Upper lobe of right lung (tissue), 1 donor: ENCODE measurements at regions not wholly inside any gene's neighbourhood (a gene's known extent, or its start where the extent isn't known, plus 50 kb on each side); places are given as distances from the start of the nearest gene placed in this dataset.

ENCODE experiments used
- ATAC-seq: fragments of 200-7000 bp; cut with Tn5 transposase; one replicate; pipeline ENCODE4 v1.9.1; 2020; ENCODE audit warnings: mild to moderate bottlenecking, moderate library complexity
- DNase-seq: peaks from one replicate; pipeline ENCODE4 v3.0.0-alpha.2; 2020
- H3K27ac ChIP-seq: fragments of 200-600 bp; one replicate; pipeline ENCODE4 v1.8.0; 2022
- H3K27me3 ChIP-seq: fragments of 200-600 bp; one replicate; pipeline ENCODE4 v1.8.0; 2022; ENCODE audit warnings: mild to moderate bottlenecking
- H3K36me3 ChIP-seq: fragments of 200-600 bp; one replicate; pipeline ENCODE4 v1.8.0; 2022
- H3K4me1 ChIP-seq: fragments of 200-600 bp; one replicate; pipeline ENCODE4 v1.8.0; 2022
- H3K4me3 ChIP-seq: fragments of 200-600 bp; one replicate; pipeline ENCODE4 v1.8.0; 2022; ENCODE audit warnings: mild to moderate bottlenecking
- H3K9me3 ChIP-seq: fragments of 200-600 bp; one replicate; pipeline ENCODE4 v1.8.0; 2022
- intact Hi-C: fragments of 100-400 bp; cut with DNase I; formaldehyde crosslinking; loops from one replicate; pipeline ENCODE4 v1.11.0; 2022
- TF ChIP-seq, protein P1 (sequence below): fragments of 200-600 bp; IDR thresholded peaks from one replicate; pipeline ENCODE4 v1.8.0; 2022; ENCODE audit warnings: antibody characterized with exemption
- donor health status: DM: no; HTN: yes; CAD: no; lungs with severe emphysema.

DNA sequence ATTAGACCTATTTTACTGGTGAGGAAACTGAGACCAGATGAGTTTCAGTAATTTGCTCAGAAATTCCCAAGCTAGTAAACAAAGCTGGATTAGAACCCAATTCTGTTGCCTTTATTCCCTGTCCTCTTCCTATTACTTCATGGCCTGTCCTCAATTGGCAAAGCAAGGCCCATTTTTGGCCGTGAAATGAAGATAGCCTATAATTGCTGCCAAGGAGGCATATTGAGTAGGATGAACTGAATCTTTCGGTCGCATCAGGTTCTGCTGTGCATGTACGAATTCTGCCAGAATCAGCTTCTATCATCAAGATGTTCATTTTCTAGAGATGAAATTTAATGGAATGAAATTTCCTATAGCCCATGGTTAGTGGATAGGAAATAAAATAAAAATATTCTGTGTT lies 1485.2 kb upstream of the PIK3C3 start:
- H3K36me3 ChIP-seq: no peaks in the 10 kb centered on the region
- no peak overlapping the region for H3K27ac ChIP-seq
- DNase-seq: no peak
- ATAC-seq: no peak
- H3K4me3 ChIP-seq: no peak overlapping the region
- H3K4me1 ChIP-seq: no peaks in the 10 kb centered on the region
- no peaks in the 10 kb centered on the region for H3K9me3 ChIP-seq
- TF ChIP-seq, protein P1, sequence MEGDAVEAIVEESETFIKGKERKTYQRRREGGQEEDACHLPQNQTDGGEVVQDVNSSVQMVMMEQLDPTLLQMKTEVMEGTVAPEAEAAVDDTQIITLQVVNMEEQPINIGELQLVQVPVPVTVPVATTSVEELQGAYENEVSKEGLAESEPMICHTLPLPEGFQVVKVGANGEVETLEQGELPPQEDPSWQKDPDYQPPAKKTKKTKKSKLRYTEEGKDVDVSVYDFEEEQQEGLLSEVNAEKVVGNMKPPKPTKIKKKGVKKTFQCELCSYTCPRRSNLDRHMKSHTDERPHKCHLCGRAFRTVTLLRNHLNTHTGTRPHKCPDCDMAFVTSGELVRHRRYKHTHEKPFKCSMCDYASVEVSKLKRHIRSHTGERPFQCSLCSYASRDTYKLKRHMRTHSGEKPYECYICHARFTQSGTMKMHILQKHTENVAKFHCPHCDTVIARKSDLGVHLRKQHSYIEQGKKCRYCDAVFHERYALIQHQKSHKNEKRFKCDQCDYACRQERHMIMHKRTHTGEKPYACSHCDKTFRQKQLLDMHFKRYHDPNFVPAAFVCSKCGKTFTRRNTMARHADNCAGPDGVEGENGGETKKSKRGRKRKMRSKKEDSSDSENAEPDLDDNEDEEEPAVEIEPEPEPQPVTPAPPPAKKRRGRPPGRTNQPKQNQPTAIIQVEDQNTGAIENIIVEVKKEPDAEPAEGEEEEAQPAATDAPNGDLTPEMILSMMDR: no peak
- intact Hi-C loops: no loop called here
- H3K27me3 ChIP-seq: no peaks in the 10 kb centered on the region

DNA sequence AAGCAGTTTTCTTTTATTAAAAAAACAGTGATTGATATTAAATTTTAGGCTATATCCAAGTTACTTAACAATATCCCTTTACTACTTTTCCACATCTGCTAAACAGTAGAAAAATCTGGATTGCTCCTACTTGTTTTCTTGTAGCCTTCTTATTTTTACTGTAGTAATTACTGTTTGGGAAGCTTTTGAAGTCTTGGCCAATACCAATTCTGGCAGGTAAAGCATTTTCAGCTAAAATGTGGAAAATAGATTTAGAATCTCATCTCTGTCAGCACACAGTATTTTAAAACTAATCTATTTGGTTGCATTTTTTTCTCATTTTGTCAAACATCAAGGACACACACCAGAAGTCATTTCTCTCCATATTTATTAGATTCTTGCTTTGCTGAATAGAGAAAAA lies 1485.7 kb upstream of the PIK3C3 start:
- intact Hi-C loops: no loop called here
- ATAC-seq (no peak), DNase-seq (no peak)
- Histone ChIP-seq H3K4me3 (no peak overlapping the region), H3K27ac (no peak overlapping the region), H3K9me3 (no peaks in the 10 kb centered on the region), H3K4me1 (no peaks in the 10 kb centered on the region), H3K36me3 (no peaks in the 10 kb centered on the region), H3K27me3 (no peaks in the 10 kb centered on the region)
- TF ChIP-seq, protein P1: no peak

DNA sequence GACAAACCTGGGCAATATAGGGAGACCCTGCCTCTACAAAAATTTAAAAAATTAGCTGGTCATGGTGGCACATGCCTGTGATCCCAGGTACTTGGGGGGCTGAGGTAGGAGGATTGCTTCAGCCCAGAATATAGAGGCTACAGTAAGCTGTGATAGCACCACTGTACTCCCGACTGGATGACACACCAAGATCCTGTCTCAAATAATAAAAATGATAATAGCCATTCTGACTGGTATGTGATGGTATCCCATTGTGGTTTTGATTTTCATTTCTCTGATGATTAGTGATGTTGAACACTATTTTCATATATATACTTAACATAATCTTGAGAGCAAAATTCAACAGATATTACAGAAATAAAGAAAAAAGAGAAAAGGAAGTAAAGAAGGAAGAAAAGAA lies 1491.0 kb upstream of the PIK3C3 start:
- no peak overlapping the region for H3K4me3 ChIP-seq
- no peaks in the 10 kb centered on the region for H3K36me3 ChIP-seq
- no peaks in the 10 kb centered on the region for H3K27me3 ChIP-seq
- no peak for ATAC-seq
- no peaks in the 10 kb centered on the region for H3K9me3 ChIP-seq
- TF ChIP-seq, protein P1: no peak
- DNase-seq: no peak
- no peak overlapping the region for H3K27ac ChIP-seq
- H3K4me1 ChIP-seq: no peaks in the 10 kb centered on the region
- intact Hi-C loops: no loop called here

DNA sequence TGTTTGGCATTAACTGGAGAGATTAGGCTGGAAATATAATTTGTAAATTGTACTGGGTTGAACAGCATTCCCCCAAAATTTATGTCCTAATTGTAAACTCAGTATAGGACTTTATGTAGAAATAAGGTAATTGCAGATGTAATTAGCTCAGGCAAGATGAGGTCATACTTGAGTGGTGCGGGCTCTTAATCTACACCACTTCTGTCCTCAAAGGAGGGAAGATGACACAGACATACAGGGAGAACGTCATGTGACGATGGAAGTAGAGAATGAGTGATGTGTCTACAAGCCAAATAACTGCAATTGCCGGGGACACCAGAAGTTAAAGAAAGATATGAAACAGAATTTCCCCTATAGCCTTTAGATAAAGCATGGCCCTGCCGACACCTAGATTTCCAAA lies 1501.1 kb upstream of the PIK3C3 start:
- H3K9me3 ChIP-seq: no peaks in the 10 kb centered on the region
- DNase-seq: no peak
- no peaks in the 10 kb centered on the region for H3K36me3 ChIP-seq
- TF ChIP-seq, protein P1: no peak
- no peaks in the 10 kb centered on the region for H3K4me1 ChIP-seq
- H3K27me3 ChIP-seq: no peaks in the 10 kb centered on the region
- no peak for ATAC-seq
- intact Hi-C loops: no loop called here
- H3K4me3 ChIP-seq: no peak overlapping the region
- no peak overlapping the region for H3K27ac ChIP-seq

DNA sequence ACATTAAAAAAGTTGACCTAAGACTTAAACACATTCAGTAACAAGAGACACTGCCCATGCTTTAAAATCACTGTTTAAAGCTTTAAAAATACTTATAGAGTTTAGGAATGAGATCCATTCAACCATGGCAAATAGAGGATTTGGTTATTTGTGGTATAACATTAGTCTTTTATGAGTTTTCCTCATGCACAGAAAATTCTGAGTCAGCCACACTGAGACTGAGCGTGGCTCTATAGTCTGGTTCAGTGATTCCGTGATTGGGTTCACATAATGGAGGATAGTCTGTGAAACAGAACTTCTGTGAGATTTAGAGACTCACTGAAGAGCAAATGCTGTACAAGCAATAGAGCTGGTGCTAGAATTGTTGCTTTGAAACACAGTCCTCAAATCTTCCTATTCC lies 1502.4 kb upstream of the PIK3C3 start:
- no peaks in the 10 kb centered on the region for H3K36me3 ChIP-seq
- H3K27me3 ChIP-seq: no peaks in the 10 kb centered on the region
- H3K4me1 ChIP-seq: no peaks in the 10 kb centered on the region
- ATAC-seq (no peak), DNase-seq (no peak)
- no peaks in the 10 kb centered on the region for H3K9me3 ChIP-seq
- TF ChIP-seq, protein P1: no peak
- intact Hi-C loops: no loop called here
- H3K4me3 ChIP-seq: no peak overlapping the region
- no peak overlapping the region for H3K27ac ChIP-seq

DNA sequence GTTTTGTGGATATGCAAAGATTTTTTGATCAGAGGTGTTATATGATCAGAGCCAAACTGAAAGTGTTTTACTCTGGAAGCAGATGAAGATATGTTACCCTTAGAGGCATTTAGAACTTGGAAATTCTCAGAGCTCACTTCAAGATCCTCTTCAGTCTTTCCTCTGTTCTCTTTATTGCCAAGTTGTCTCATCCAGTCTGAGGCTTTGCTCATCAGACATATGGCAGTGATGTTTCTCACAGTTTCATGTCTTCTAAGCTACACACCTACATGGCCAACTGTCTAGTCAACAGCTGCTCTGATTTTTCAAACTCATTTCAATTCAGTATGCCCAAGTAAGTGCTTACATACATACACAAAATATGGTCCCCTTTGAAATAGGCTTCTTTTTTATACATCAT lies 1504.3 kb upstream of the PIK3C3 start:
- H3K36me3 ChIP-seq: no peaks in the 10 kb centered on the region
- H3K4me3 ChIP-seq: no peak overlapping the region
- TF ChIP-seq, protein P1: no peak
- no peaks in the 10 kb centered on the region for H3K4me1 ChIP-seq
- H3K9me3 ChIP-seq: no peaks in the 10 kb centered on the region
- H3K27me3 ChIP-seq: no peaks in the 10 kb centered on the region
- no peak for ATAC-seq
- intact Hi-C loops: no loop called here
- H3K27ac ChIP-seq: no peak overlapping the region
- no peak for DNase-seq
